GM12878 (cell line): ENCODE measurements at regions not wholly inside any gene's neighbourhood (a gene's known extent, or its start where the extent isn't known, plus 50 kb on each side); places are given as distances from the start of the nearest gene placed in this dataset.

ENCODE experiments used
- ATAC-seq: fragments of 200-7000 bp; cut with Tn5 transposase; 3 replicates; pipeline ENCODE4 v1.9.1; 2020; ENCODE audit warnings: mild to moderate bottlenecking, moderate library complexity
- BruUV-seq: library from RNA; stranded (reverse); fragments of 400-500 nt; replicated peaks from 2 replicates; lab custom pipeline; 2021; lab: Mats Ljungman, UMichigan
- CTCF ChIA-PET: fragments of 300-600 bp; sonication (Branson Sonifier 250); formaldehyde crosslinking; extraction: SDS; loops from one replicate; lab custom pipeline; 2021; ENCODE audit warnings: inconsistent platforms; lab: Yijun Ruan, JAX
- POLR2A ChIA-PET: fragments of 350-600 bp; formaldehyde crosslinking; extraction: SDS; loops from one replicate; lab custom pipeline; 2021; ENCODE audit warnings: inconsistent platforms; lab: Charles Lee
- RAD21 ChIA-PET: fragments of 300-600 bp; sonication (Branson Sonifier 250); formaldehyde crosslinking; loops from one replicate; lab custom pipeline; 2023; ENCODE audit warnings: antibody characterized with exemption; ENCODE audit not compliant: unreplicated experiment; lab: Charles Lee
- SMC1A ChIA-PET: fragments of 300-600 bp; sonication (Branson Sonifier 250); formaldehyde crosslinking; loops from one replicate; lab custom pipeline; 2023; ENCODE audit not compliant: unreplicated experiment, uncharacterized antibody; lab: Charles Lee
- DNase-seq: peaks from one replicate; pipeline ENCODE4 v3.0.0-alpha.2; 2011; ENCODE audit warnings: low read depth, low spot score
- FAIRE-seq: peaks from 3 replicates; lab custom pipeline; 2011; peaks lifted over from hg19 to GRCh38; lab: Jason Lieb, UNC
- H2AFZ ChIP-seq: 2 replicates; pipeline ENCODE4 v1.6.0; 2011; ENCODE audit warnings: low read depth, low read length, control low read depth; ENCODE audit not compliant: control insufficient read depth
- H3K27ac ChIP-seq: 2 replicates; pipeline ENCODE4 v1.5.1; 2011; ENCODE audit warnings: control low read depth; ENCODE audit not compliant: control insufficient read depth, insufficient read depth
- H3K27me3 ChIP-seq, 2 experiments: replicated peaks in 1 of 2; 2 replicates each; pipeline versions ENCODE4 v1.6.0 to v1.6.1; 2011; ENCODE audit warnings: low read length in 1 of 2; ENCODE audit not compliant: control insufficient read depth in 2 of 2, insufficient read depth in 2 of 2
- H3K36me3 ChIP-seq, 2 experiments: 2 replicates each; pipeline ENCODE4 v1.5.1; 2011; ENCODE audit warnings: low read length in 1 of 2; ENCODE audit not compliant: control insufficient read depth in 2 of 2, insufficient read depth in 2 of 2
- H3K4me1 ChIP-seq: 2 replicates; pipeline ENCODE4 v1.6.1; 2011; ENCODE audit warnings: mild to moderate bottlenecking, low read length, moderate library complexity, mixed read lengths; ENCODE audit not compliant: control insufficient read depth, insufficient read depth
- H3K4me2 ChIP-seq: 2 replicates; pipeline ENCODE4 v1.6.0; 2011; ENCODE audit warnings: control low read depth; ENCODE audit not compliant: control insufficient read depth, insufficient read depth
- H3K4me3 ChIP-seq: fragments of 200-600 bp; sonication (generic); 2 replicates; pipeline ENCODE4 v1.5.1; 2016
- H3K79me2 ChIP-seq: 2 replicates; pipeline ENCODE4 v1.6.0; 2011; ENCODE audit warnings: low read length; ENCODE audit not compliant: control insufficient read depth, insufficient read depth
- H3K9ac ChIP-seq: 2 replicates; pipeline ENCODE4 v1.8.0; 2011; ENCODE audit warnings: low read length, control low read depth, mixed read lengths; ENCODE audit not compliant: control insufficient read depth, insufficient read depth
- H3K9me3 ChIP-seq: replicated peaks from 3 replicates; pipeline ENCODE4 v1.5.1; 2011; ENCODE audit warnings: mild to moderate bottlenecking, low read length; ENCODE audit not compliant: control insufficient read depth, insufficient read depth
- H4K20me1 ChIP-seq: 2 replicates; pipeline ENCODE4 v1.6.0; 2011; ENCODE audit not compliant: control insufficient read depth, insufficient read depth
- CBFB ChIP-seq: IDR thresholded peaks from 2 replicates; pipeline ENCODE4 v1.6.1; 2016; ENCODE audit warnings: antibody characterized with exemption, low read depth
- CEBPB ChIP-seq, 2 experiments: fragments of 150-350 bp in 1 of 2; IDR thresholded peaks; 2 replicates each; pipeline ENCODE4 v1.6.1; 2012 to 2014; ENCODE audit warnings: low read depth in 2 of 2, low read length in 2 of 2, borderline replicate concordance in 1 of 2, inconsistent platforms in 1 of 2
- HCFC1 ChIP-seq: fragments of 150-350 bp; IDR thresholded peaks from 2 replicates; pipeline ENCODE4 v1.6.1; 2014; ENCODE audit warnings: low read length
- MTA2 ChIP-seq: fragments of 450-650 bp; IDR thresholded peaks from 2 replicates; pipeline ENCODE4 v1.6.1; 2016; ENCODE audit warnings: low read depth, mild to moderate bottlenecking, moderate library complexity
- NFYB ChIP-seq: IDR thresholded peaks from 2 replicates; pipeline ENCODE4 v1.6.1; 2011; ENCODE audit warnings: low read depth, mild to moderate bottlenecking, low read length, improper control_type of control experiment, moderate library complexity; ENCODE audit not compliant: insufficient read depth
- POLR2AphosphoS2 ChIP-seq: IDR thresholded peaks from 2 replicates; pipeline ENCODE4 v1.6.1; 2011; ENCODE audit warnings: low read depth, mild to moderate bottlenecking, low read length, improper control_type of control experiment, moderate library complexity
- RAD51 ChIP-seq: fragments of 450-650 bp; IDR thresholded peaks from 2 replicates; pipeline ENCODE4 v1.6.1; 2016; ENCODE audit warnings: moderate library complexity, mild to moderate bottlenecking, inconsistent platforms
- RFX5 ChIP-seq: IDR thresholded peaks from 2 replicates; pipeline ENCODE4 v1.6.1; 2011; ENCODE audit warnings: low read depth, low read length, improper control_type of control experiment
- RUNX3 ChIP-seq: IDR thresholded peaks from 2 replicates; pipeline ENCODE4 v1.6.1; 2012; ENCODE audit warnings: low read length, inconsistent platforms
- ZNF207 ChIP-seq: fragments of 450-650 bp; IDR thresholded peaks from 2 replicates; pipeline ENCODE4 v1.6.1; 2014; ENCODE audit warnings: antibody characterized with exemption, mild to moderate bottlenecking, borderline replicate concordance
- ZNF384 ChIP-seq: IDR thresholded peaks from 2 replicates; pipeline ENCODE4 v1.6.1; 2012; ENCODE audit warnings: low read depth, mild to moderate bottlenecking, low read length, improper control_type of control experiment, borderline replicate concordance
- WGBS: methylation state at CpG from one replicate; pipeline ENCODE4 v1.1.6; 2016; ENCODE audit warnings: low lambda C conversion rate; ENCODE audit not compliant: insufficient replicate concordance, insufficient coverage; ENCODE audit errors: missing lambda C conversion rate; 5-methylcytosine and 5-hydroxymethylcytosine counted together
- in situ Hi-C: fragments of 300-500 bp; cut with MboI; formaldehyde crosslinking; loops from 9 replicates; pipeline ENCODE4 v1.14.3; 2018; ENCODE audit warnings: mixed read lengths
- intact Hi-C: fragments of 100-400 bp; cut with micrococcal nuclease; formaldehyde crosslinking; loops from one replicate; pipeline ENCODE4 v1.14.2; 2022; ENCODE audit not compliant: unreplicated experiment
- TF ChIP-seq, protein P1 (sequence below): IDR thresholded peaks from 2 replicates; pipeline ENCODE4 v1.6.1; 2012; ENCODE audit warnings: mild to moderate bottlenecking, low read depth, low read length
- TF ChIP-seq, protein P2 (sequence below): IDR thresholded peaks from 2 replicates; pipeline ENCODE4 v1.6.1; 2012; ENCODE audit warnings: improper control_type of control experiment, low read depth, low read length; ENCODE audit not compliant: insufficient replicate concordance
- TF ChIP-seq, protein P3 (sequence below): IDR thresholded peaks from 2 replicates; pipeline ENCODE4 v1.6.1; 2011; ENCODE audit warnings: borderline replicate concordance, low read depth, mild to moderate bottlenecking, moderate library complexity, low read length; ENCODE audit not compliant: insufficient read depth, poor library complexity, severe bottlenecking

- H3K4me1 ChIP-seq, result no peaks in the 10 kb centered on the region
- ChIA-PET POLR2A (no interaction called here), SMC1A (no interaction called here), CTCF (no interaction called here), RAD21 (no interaction called here)
- H3K36me3 ChIP-seq, result no peaks in the 10 kb centered on the region
- no peak overlapping the region for H3K27ac ChIP-seq
- peaks cover 0 to 2% of the 10 kb centered on the region in 2 experiments; a peak in 2 of 4 replicates for H3K27me3 ChIP-seq
- no peak overlapping the region for H2AFZ ChIP-seq
- H3K4me3 ChIP-seq, result no peak overlapping the region
- in situ Hi-C loops, result no loop called here
- H3K79me2 ChIP-seq, result no peaks in the 10 kb centered on the region
- no peak overlapping the region for H3K4me2 ChIP-seq
- DNase-seq (no peak), ATAC-seq (no peak), FAIRE-seq (no peak)
- intact Hi-C loops, result no loop called here
- TF ChIP-seq, protein P1, sequence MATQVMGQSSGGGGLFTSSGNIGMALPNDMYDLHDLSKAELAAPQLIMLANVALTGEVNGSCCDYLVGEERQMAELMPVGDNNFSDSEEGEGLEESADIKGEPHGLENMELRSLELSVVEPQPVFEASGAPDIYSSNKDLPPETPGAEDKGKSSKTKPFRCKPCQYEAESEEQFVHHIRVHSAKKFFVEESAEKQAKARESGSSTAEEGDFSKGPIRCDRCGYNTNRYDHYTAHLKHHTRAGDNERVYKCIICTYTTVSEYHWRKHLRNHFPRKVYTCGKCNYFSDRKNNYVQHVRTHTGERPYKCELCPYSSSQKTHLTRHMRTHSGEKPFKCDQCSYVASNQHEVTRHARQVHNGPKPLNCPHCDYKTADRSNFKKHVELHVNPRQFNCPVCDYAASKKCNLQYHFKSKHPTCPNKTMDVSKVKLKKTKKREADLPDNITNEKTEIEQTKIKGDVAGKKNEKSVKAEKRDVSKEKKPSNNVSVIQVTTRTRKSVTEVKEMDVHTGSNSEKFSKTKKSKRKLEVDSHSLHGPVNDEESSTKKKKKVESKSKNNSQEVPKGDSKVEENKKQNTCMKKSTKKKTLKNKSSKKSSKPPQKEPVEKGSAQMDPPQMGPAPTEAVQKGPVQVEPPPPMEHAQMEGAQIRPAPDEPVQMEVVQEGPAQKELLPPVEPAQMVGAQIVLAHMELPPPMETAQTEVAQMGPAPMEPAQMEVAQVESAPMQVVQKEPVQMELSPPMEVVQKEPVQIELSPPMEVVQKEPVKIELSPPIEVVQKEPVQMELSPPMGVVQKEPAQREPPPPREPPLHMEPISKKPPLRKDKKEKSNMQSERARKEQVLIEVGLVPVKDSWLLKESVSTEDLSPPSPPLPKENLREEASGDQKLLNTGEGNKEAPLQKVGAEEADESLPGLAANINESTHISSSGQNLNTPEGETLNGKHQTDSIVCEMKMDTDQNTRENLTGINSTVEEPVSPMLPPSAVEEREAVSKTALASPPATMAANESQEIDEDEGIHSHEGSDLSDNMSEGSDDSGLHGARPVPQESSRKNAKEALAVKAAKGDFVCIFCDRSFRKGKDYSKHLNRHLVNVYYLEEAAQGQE, result no peak
- TF ChIP-seq POLR2AphosphoS2, result no peak
- TF ChIP-seq MTA2, result no peak
- no peak for TF ChIP-seq HCFC1
- TF ChIP-seq CBFB, result no peak
- TF ChIP-seq, protein P2, sequence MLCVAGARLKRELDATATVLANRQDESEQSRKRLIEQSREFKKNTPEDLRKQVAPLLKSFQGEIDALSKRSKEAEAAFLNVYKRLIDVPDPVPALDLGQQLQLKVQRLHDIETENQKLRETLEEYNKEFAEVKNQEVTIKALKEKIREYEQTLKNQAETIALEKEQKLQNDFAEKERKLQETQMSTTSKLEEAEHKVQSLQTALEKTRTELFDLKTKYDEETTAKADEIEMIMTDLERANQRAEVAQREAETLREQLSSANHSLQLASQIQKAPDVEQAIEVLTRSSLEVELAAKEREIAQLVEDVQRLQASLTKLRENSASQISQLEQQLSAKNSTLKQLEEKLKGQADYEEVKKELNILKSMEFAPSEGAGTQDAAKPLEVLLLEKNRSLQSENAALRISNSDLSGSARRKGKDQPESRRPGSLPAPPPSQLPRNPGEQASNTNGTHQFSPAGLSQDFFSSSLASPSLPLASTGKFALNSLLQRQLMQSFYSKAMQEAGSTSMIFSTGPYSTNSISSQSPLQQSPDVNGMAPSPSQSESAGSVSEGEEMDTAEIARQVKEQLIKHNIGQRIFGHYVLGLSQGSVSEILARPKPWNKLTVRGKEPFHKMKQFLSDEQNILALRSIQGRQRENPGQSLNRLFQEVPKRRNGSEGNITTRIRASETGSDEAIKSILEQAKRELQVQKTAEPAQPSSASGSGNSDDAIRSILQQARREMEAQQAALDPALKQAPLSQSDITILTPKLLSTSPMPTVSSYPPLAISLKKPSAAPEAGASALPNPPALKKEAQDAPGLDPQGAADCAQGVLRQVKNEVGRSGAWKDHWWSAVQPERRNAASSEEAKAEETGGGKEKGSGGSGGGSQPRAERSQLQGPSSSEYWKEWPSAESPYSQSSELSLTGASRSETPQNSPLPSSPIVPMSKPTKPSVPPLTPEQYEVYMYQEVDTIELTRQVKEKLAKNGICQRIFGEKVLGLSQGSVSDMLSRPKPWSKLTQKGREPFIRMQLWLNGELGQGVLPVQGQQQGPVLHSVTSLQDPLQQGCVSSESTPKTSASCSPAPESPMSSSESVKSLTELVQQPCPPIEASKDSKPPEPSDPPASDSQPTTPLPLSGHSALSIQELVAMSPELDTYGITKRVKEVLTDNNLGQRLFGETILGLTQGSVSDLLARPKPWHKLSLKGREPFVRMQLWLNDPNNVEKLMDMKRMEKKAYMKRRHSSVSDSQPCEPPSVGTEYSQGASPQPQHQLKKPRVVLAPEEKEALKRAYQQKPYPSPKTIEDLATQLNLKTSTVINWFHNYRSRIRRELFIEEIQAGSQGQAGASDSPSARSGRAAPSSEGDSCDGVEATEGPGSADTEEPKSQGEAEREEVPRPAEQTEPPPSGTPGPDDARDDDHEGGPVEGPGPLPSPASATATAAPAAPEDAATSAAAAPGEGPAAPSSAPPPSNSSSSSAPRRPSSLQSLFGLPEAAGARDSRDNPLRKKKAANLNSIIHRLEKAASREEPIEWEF, result no peak
- TF ChIP-seq ZNF207, result no peak
- no peak for TF ChIP-seq RUNX3
- TF ChIP-seq RFX5, result no peak
- no peak for TF ChIP-seq ZNF384
- TF ChIP-seq CEBPB (IDR thresholded peaks at IDR 0.05; ENCODE audit: borderline replicate concordance in 1 of 2, low read depth in 2 of 2, low read length in 2 of 2), result no peak
- no peak for TF ChIP-seq RAD51
- TF ChIP-seq, protein P3, sequence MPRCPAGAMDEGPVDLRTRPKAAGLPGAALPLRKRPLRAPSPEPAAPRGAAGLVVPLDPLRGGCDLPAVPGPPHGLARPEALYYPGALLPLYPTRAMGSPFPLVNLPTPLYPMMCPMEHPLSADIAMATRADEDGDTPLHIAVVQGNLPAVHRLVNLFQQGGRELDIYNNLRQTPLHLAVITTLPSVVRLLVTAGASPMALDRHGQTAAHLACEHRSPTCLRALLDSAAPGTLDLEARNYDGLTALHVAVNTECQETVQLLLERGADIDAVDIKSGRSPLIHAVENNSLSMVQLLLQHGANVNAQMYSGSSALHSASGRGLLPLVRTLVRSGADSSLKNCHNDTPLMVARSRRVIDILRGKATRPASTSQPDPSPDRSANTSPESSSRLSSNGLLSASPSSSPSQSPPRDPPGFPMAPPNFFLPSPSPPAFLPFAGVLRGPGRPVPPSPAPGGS, result no peak
- no peak for TF ChIP-seq NFYB
- H4K20me1 ChIP-seq, result no peaks in the 10 kb centered on the region
- WGBS, result 10% methylated on average over 4 of the region's 4 CpGs
- H3K9ac ChIP-seq, result no peak overlapping the region
- H3K9me3 ChIP-seq, result no peaks in the 10 kb centered on the region
- BruUV-seq, result no TSS peak
These were observed 65.9 kb upstream of the A1CF start for GRCh38 chr10:50951365-50951764.
